Neural progenitor cell (in vitro differentiated cells): ENCODE measurements at regions not wholly inside any gene's neighbourhood (a gene's known extent, or its start where the extent isn't known, plus 50 kb on each side); places are given as distances from the start of the nearest gene placed in this dataset.

ENCODE experiments used
- DNase-seq: peaks from one replicate; pipeline ENCODE4 v3.0.0-alpha.2; 2016; ENCODE audit warnings: low spot score
- H2AFZ ChIP-seq: fragments of 200-600 bp; sonication (generic); replicated peaks from 2 replicates; pipeline ENCODE4 v1.6.1; 2016; ENCODE audit warnings: antibody characterized with exemption
- H3F3A ChIP-seq: fragments of 200-600 bp; sonication (generic); 2 replicates; pipeline ENCODE4 v1.6.1; 2016; ENCODE audit warnings: antibody characterized with exemption, low read depth
- H3K27ac ChIP-seq: fragments of 200-600 bp; sonication (generic); 2 replicates; pipeline ENCODE4 v1.5.1; 2016; ENCODE audit warnings: mild to moderate bottlenecking
- H3K27me3 ChIP-seq: fragments of 200-600 bp; sonication (generic); 2 replicates; pipeline ENCODE4 v1.6.1; 2016; ENCODE audit warnings: mild to moderate bottlenecking, moderate library complexity
- H3K36me3 ChIP-seq: fragments of 200-600 bp; sonication (generic); 2 replicates; pipeline ENCODE4 v1.5.1; 2016
- H3K4me1 ChIP-seq: fragments of 200-600 bp; sonication (generic); 2 replicates; pipeline ENCODE4 v1.6.1; 2016; ENCODE audit warnings: mixed run types
- H3K4me2 ChIP-seq: fragments of 200-600 bp; sonication (generic); 2 replicates; pipeline ENCODE4 v1.6.1; 2016
- H3K4me3 ChIP-seq: fragments of 200-600 bp; sonication (generic); 2 replicates; pipeline ENCODE4 v1.5.1; 2016
- H3K79me2 ChIP-seq: fragments of 200-600 bp; sonication (generic); 2 replicates; pipeline ENCODE4 v1.6.1; 2016; ENCODE audit warnings: low read depth
- H3K9ac ChIP-seq: fragments of 200-600 bp; sonication (generic); 2 replicates; pipeline ENCODE4 v1.6.1; 2016
- H3K9me3 ChIP-seq: fragments of 200-600 bp; sonication (generic); 2 replicates; pipeline ENCODE4 v1.5.1; 2016; ENCODE audit warnings: low read depth
- H4K20me1 ChIP-seq: fragments of 200-600 bp; sonication (generic); 2 replicates; pipeline ENCODE4 v1.6.1; 2016; ENCODE audit warnings: low read depth
- H3K27ac Mint-ChIP-seq: 3 replicates; pipeline ENCODE4 v1.8.0; 2021; ENCODE audit warnings: mixed read lengths
- H3K27me3 Mint-ChIP-seq: 2 replicates; pipeline ENCODE4 v1.8.0; 2022; ENCODE audit warnings: low read depth, mild to moderate bottlenecking, inconsistent platforms, moderate library complexity, mixed read lengths; ENCODE audit not compliant: insufficient read depth
- H3K36me3 Mint-ChIP-seq: 3 replicates; pipeline ENCODE4 v1.8.0; 2021; ENCODE audit warnings: mixed read lengths
- H3K4me1 Mint-ChIP-seq: 3 replicates; pipeline ENCODE4 v1.8.0; 2021; ENCODE audit warnings: mixed read lengths
- H3K4me3 Mint-ChIP-seq: 3 replicates; pipeline ENCODE4 v1.8.0; 2021; ENCODE audit warnings: mild to moderate bottlenecking, moderate library complexity, mixed read lengths
- H3K9me3 Mint-ChIP-seq: 3 replicates; pipeline ENCODE4 v1.8.0; 2020; ENCODE audit warnings: mixed read lengths
- CTCF ChIP-seq: fragments of 200-600 bp; sonication (generic); IDR thresholded peaks from 2 replicates; pipeline ENCODE4 v1.5.1; 2017; ENCODE audit warnings: antibody characterized with exemption, mild to moderate bottlenecking
- EZH2 ChIP-seq: fragments of 200-600 bp; sonication (generic); IDR thresholded peaks from 2 replicates; pipeline ENCODE4 v1.6.1; 2017; ENCODE audit warnings: antibody characterized with exemption, mild to moderate bottlenecking, moderate library complexity
- EZH2phosphoT487 ChIP-seq: fragments of 200-600 bp; sonication (generic); IDR thresholded peaks from 2 replicates; pipeline ENCODE4 v1.6.1; 2017; ENCODE audit warnings: antibody characterized with exemption

- no peak overlapping the region for H3K4me3 Mint-ChIP-seq
Measured at GRCh38 chr1:219681876-219682275, 69.0 kb upstream of the ZC3H11B start.

GRCh38 chr1:219676012-219676765 is 63.3 kb upstream of the ZC3H11B start:
- Mint-ChIP-seq H3K4me1 (peaks cover 2% of the 10 kb centered on the region), H3K9me3 (peaks cover 3% of the 10 kb centered on the region), H3K27ac (no peak overlapping the region), H3K36me3 (no peaks in the 10 kb centered on the region), H3K27me3 (peaks cover 7% of the 10 kb centered on the region), H3K4me3 (no peak overlapping the region)
- Histone ChIP-seq H3K27me3 (no peaks in the 10 kb centered on the region), H3K4me3 (no peak overlapping the region), H3K79me2 (no peaks in the 10 kb centered on the region), H3K9me3 (no peaks in the 10 kb centered on the region), H3K4me2 (no peak overlapping the region), H3K36me3 (no peaks in the 10 kb centered on the region), H3K27ac (no peak overlapping the region), H4K20me1 (no peaks in the 10 kb centered on the region), H3K4me1 (no peaks in the 10 kb centered on the region), H3F3A (no peaks in the 10 kb centered on the region), H3K9ac (no peak overlapping the region), H2AFZ (no peak overlapping the region)
- no peak for DNase-seq
- no peak for TF ChIP-seq CTCF
- TF ChIP-seq EZH2phosphoT487: no peak
- no peak for TF ChIP-seq EZH2

More at GRCh38 chr1:219681876-219682275, 69.0 kb upstream of the ZC3H11B start:
- Mint-ChIP-seq H3K4me1 (peaks cover 6% of the 10 kb centered on the region), H3K36me3 (no peaks in the 10 kb centered on the region), H3K9me3 (peaks cover 3% of the 10 kb centered on the region), H3K27me3 (peaks cover 2% of the 10 kb centered on the region), H3K27ac (no peak overlapping the region)
- no peaks in the 10 kb centered on the region for H3K36me3 ChIP-seq
- H3K4me1 ChIP-seq: no peaks in the 10 kb centered on the region
- no peak overlapping the region for H3K4me3 ChIP-seq
- DNase-seq: no peak
- no peak overlapping the region for H3K9ac ChIP-seq
- no peak overlapping the region for H3K27ac ChIP-seq
- no peak overlapping the region for H3K4me2 ChIP-seq
- no peaks in the 10 kb centered on the region for H3K9me3 ChIP-seq
- H3K27me3 ChIP-seq: no peaks in the 10 kb centered on the region
- H2AFZ ChIP-seq: no peak overlapping the region
- H4K20me1 ChIP-seq: no peaks in the 10 kb centered on the region
- H3K79me2 ChIP-seq: no peaks in the 10 kb centered on the region
- no peak for TF ChIP-seq EZH2
- no peak for TF ChIP-seq EZH2phosphoT487
- TF ChIP-seq CTCF: no peak
- no peaks in the 10 kb centered on the region for H3F3A ChIP-seq

DNA sequence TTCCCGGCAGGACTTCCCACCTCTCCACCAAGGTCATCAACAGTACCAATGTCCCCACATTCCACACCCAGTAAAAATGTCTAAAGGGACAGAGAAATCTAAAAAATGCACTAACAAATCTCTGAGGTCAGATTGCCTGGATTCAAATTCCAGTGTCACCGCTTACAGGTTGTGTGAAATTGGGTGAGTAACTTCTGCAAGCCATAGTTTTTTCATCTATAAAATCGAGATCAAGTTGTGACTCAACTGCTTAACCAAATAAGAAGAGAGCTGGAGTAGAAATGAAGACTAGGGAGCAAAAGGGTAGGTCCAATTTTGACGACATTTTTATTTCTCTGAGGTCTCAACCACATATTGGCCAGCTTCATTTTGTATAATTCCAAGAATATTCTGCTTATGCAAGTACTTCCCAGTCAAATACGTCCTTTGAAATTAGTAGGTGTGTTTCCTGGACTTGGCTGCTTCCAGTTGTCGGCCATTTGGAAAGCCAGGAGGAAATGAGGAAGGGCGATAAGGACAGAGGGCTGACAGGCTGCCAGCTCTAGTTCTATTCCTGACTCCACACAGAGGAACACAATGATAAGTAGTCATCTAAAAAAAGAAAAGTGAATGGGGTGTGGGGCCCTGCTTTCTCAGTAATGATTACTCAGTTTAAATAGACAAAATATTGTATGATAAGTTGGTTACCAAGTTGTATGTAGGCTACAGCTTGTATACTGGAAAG is 57.7 kb upstream of the ZC3H11B start:
- Histone ChIP-seq H2AFZ (no peak overlapping the region), H3K4me1 (no peaks in the 10 kb centered on the region), H3K79me2 (no peaks in the 10 kb centered on the region), H3K9ac (no peak overlapping the region), H3K36me3 (no peaks in the 10 kb centered on the region), H3K27ac (no peak overlapping the region), H3K4me3 (no peak overlapping the region), H4K20me1 (no peaks in the 10 kb centered on the region), H3K27me3 (no peaks in the 10 kb centered on the region), H3K4me2 (no peak overlapping the region), H3K9me3 (no peaks in the 10 kb centered on the region), H3F3A (no peaks in the 10 kb centered on the region)
- no peaks in the 10 kb centered on the region for H3K9me3 Mint-ChIP-seq
- TF ChIP-seq EZH2: no peak
- TF ChIP-seq CTCF: no peak
- no peak for TF ChIP-seq EZH2phosphoT487
- no peaks in the 10 kb centered on the region for H3K36me3 Mint-ChIP-seq
- DNase-seq: no peak
- peaks cover 7% of the 10 kb centered on the region for H3K27me3 Mint-ChIP-seq
- no peak overlapping the region for H3K4me3 Mint-ChIP-seq
- H3K4me1 Mint-ChIP-seq: no peaks in the 10 kb centered on the region
- H3K27ac Mint-ChIP-seq: no peak overlapping the region
